ENCODE measurements at regions not wholly inside any gene's neighbourhood (a gene's known extent, or its start where the extent isn't known, plus 50 kb on each side); places are given as distances from the start of the nearest gene placed in this dataset.
A peak's percentile ranks its signal among the peaks of the same experiment; 100 is the strongest.

GRCh38 chr1:189500778-189501177, 976.9 kb downstream of the BRINP3 start:
- no peak for DNase-seq (ENCODE audit: extremely low read depth, low read depth)

DNA sequence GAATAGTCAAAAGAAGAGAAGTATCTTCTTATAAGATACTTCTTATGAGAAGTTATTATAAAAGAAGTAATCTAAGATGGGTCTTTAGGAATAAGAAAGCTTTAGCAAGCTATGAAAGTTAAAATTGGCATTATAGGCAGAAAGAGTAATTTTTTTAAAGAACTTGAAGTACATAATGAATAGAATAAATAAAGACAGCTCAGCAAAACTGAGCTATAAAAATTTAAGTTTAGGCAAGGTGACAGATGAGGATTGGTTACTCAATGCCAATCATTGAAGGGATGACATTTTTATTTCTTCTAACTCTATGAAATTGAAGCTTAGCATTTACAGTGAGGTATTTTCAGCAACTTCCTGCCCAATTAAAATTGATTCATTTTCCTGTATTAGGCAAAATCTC, 966.8 kb downstream of the BRINP3 start:
- DNase-seq (ENCODE audit: extremely low read depth, low read depth): no peak

DNA sequence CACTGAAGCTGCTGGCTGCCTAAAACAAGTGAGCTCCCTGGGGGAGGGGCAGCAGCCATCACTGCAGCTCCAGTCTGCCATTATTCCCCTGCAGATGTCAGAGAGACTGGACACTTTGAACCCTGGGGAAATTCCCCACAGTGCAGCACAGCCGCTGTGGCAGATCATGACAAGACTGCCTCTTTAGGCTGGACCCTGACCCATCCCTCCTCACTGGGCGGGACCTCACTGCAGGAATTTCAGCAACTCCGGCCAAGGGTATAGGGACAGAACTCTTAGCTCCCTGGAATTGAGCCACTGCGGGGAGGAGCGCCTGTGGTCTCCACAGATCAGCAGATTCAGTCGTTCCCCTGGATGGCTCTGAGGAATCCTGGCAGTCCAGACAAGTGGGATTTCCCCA, 964.6 kb downstream of the BRINP3 start:
- no peak for DNase-seq (ENCODE audit: extremely low read depth, low read depth)

DNA sequence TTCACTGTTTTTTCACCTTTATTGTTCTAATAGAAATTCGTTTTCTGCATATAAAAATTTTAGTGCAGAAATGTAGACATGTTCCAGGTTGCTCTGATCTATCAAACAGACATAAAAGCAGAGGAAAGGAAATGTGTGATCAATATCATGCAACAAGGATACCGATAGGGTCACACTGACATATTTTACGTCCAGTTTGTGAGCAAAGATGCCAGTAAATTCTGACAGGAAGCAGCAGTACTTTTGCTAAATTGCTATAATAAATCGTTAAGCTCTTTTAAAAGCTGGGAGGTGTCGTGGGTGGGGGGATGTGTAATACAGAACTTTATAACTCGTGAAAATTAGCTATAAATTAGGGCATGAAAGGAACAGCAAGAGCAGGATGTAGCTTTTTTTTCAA, 955.2 kb downstream of the BRINP3 start:
- DNase-seq (ENCODE audit: extremely low read depth, low read depth): no peak

DNA sequence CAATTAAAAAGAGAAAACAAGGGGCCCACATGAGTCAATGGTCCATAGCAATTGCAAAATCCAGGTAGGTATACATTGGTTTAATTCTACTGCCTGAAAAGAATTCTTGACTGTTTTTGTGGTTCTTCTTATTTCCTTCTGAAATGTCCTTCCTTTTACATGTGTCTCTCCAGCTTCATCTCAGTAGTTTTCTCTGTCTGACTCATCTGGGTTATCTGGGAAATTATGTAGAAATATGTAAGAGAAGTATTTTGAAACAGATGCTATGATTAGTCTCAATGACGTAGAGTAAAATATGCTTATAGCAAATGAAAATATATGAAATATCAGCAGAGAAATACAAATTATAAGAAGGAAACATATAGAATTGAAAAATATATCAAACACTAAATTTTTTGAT, 953.2 kb downstream of the BRINP3 start:
- DNase-seq (ENCODE audit: extremely low read depth, low read depth): no peak

DNA sequence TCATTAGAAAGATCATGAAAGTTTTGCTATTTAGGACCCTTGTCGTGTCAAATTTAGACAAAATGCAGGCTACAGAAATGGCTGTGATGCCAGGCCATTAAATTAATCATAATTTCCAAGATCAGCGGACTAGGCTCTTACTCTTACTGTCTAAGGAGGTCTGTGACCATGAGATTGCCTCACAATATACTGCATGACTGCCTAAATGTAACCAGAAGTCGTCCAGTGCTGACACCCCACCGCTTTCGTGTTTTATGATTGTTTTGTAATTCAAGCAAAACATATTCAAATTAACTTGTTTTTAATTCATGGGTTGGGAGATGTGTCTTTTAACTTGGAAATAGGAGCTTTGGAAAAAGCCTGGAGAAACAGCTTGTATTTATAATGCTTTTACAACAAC, 947.5 kb downstream of the BRINP3 start:
- no peak for DNase-seq (ENCODE audit: extremely low read depth, low read depth)

GRCh38 chr1:189538271-189538670, 939.4 kb downstream of the BRINP3 start:
- DNase-seq (ENCODE audit: extremely low read depth, low read depth): no peak

DNA sequence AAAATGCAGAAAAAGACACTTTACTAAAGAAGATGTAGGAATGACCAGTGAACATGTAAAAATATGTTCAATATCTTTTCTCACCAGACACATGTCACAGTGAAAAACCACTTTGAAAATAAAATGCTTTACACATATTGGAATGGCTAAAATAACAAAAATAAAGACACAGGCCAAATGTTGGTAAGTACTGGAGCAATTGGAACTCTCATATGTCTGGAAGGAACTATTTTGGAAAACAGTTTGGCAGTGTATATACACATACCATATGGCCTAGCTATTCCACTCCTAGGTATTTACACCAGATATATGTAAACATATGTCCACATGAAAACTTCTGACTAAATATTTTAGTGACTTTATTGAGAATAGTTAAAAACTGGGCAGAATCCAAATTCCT, 927.2 kb downstream of the BRINP3 start:
- no peak for DNase-seq (ENCODE audit: extremely low read depth, low read depth)

DNA sequence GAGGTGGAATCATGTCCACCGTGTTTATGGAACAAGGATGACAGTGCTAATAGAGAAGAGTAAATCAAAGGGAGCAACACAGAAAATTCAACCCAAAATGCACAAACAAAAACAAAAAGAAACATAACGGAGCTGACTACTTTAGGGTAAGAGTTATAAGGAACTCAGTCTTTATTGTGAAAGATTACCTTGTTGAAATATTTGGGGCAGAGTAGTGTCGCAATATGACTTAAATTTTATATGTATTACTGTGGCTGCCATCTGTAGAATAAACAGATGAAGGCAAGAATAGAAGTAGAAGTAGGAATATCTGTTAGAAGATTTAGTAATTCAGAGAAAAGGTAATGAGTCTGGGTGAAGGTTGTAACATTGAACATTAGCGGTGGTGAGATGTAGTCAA, 913.9 kb downstream of the BRINP3 start:
- DNase-seq (ENCODE audit: extremely low read depth, low read depth): no peak

DNA sequence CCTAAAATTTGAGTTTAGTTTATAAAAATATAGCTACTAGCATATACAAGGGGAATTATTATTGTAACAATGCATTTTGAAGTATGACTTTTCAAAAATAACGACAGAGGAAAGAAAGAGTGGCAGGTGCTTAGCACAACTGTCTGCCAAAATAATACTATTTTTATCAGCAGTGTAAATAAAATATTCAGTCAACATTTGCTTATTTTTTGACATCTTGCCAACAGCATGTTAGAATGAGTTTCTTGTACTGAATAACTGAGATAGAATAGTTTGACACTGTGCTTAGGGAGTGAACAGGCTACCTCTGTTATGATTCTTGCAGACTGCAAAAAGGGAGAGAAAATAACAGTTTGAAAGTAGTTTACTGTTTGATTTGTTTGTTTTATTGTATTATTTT, 909.8 kb downstream of the BRINP3 start:
- no peak for DNase-seq (ENCODE audit: extremely low read depth, low read depth)

GRCh38 chr1:189596197-189596596, 881.5 kb downstream of the BRINP3 start:
- DNase-seq (ENCODE audit: extremely low read depth, low read depth): no peak

DNA sequence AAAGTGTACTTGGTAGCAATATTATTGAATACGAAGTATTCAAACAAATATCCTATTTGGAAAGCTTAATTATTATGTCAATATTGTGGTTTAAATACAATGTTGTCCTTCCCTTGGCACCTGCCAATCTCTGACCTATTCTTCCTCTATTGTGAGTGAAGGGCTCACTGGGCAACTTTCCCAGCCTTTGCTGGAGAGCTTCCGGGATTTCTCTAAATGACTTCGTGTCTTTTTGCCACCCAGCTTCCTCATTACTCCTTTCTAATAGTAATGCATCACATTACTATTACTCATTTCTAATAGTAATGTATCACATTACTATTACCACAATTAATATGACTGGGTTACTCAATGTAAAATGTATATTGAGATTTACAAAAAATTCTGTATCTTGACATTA, 880.6 kb downstream of the BRINP3 start:
- no peak for DNase-seq (ENCODE audit: extremely low read depth, low read depth)

- no peak for DNase-seq (ENCODE audit: extremely low read depth, low read depth)
Observed at GRCh38 chr1:189605226-189605625, 872.4 kb downstream of the BRINP3 start.

DNA sequence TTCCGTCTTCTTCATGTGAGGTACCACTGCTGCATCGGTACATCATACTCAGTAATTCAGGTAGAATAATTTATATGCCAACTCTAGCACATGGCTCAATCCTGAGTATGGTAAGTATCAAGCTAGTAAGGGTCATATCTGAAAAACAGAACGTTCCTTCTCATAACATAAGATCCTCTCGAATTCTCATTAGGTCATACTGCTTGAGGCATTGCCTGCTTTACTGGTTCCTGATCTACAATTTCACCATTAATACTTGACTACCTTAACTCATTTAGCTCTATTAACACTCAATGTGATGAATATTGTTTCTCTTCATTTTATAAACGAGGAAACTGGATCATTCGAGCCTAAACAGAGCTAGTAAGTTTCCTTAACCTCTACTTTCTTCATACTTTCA, 871.6 kb downstream of the BRINP3 start:
- DNase-seq (ENCODE audit: extremely low read depth, low read depth): no peak

GRCh38 chr1:189606795-189607476, 870.7 kb downstream of the BRINP3 start:
- DNase-seq (ENCODE audit: extremely low read depth, low read depth): peak; percentile 72

GRCh38 chr1:189607477-189608096, 870.1 kb downstream of the BRINP3 start:
- DNase-seq (ENCODE audit: extremely low read depth, low read depth): no peak

- DNase-seq (ENCODE audit: extremely low read depth, low read depth): no peak
Observed at GRCh38 chr1:189609167-189609566, 868.5 kb downstream of the BRINP3 start.

- DNase-seq (ENCODE audit: extremely low read depth, low read depth): peak; percentile 64
Observed at GRCh38 chr1:189616893-189617292, 860.8 kb downstream of the BRINP3 start.

- peak; percentile 71 for DNase-seq (ENCODE audit: extremely low read depth, low read depth)
Observed at GRCh38 chr1:189619682-189620332, 857.9 kb downstream of the BRINP3 start.

- no peak for DNase-seq (ENCODE audit: extremely low read depth, low read depth)
Observed at GRCh38 chr1:189620471-189620870, 857.2 kb downstream of the BRINP3 start.

DNA sequence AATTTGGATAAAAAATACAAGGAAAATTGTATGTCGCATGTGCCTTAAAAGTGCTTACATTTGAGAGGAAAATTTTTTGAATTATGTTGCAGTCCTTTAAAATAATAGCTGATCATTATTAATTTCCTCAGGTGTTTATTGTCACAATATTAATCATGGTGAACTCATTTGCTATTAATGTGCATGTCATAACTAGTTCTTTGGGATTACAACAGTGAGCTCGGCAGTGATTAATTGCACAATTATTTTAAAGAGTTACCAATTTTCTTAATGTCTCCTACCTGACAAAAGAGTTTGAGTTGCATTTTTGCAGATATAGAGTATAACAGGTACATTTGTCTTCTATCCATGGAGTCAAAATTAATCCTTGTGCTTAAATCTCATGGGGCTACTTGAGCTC, 854.3 kb downstream of the BRINP3 start:
- no peak for DNase-seq (ENCODE audit: extremely low read depth, low read depth)

DNA sequence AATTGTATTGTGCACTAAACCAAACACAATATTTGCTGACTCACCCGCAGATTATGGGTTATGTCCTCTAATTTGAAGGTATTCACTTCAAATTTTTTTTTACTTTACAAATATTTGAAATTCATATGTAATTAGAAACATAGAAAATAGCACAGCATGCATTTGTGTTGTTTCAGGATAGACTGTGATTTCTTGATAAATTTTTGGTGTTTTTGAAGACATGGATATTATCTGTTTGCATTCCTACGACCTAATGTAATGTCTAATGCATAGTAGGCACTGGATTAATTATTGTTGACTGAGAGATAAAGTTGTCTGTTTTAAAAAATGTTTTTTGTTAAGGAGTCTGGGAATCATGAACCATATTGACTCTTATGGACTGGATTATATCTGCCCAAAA, 850.2 kb downstream of the BRINP3 start:
- DNase-seq (ENCODE audit: extremely low read depth, low read depth): no peak
